GM12878 (cell line): ENCODE measurements at regions not wholly inside any gene's neighbourhood (a gene's known extent, or its start where the extent isn't known, plus 50 kb on each side); places are given as distances from the start of the nearest gene placed in this dataset.

Experiments
- ATAC-seq: fragments of 200-7000 bp; cut with Tn5 transposase; 3 replicates; pipeline ENCODE4 v1.9.1; 2020; ENCODE audit warnings: mild to moderate bottlenecking, moderate library complexity
- BruUV-seq: library from RNA; stranded (reverse); fragments of 400-500 nt; replicated peaks from 2 replicates; lab custom pipeline; 2021; lab: Mats Ljungman, UMichigan
- CTCF ChIA-PET: fragments of 300-600 bp; sonication (Branson Sonifier 250); formaldehyde crosslinking; extraction: SDS; loops from one replicate; lab custom pipeline; 2021; ENCODE audit warnings: inconsistent platforms; lab: Yijun Ruan, JAX
- POLR2A ChIA-PET: fragments of 350-600 bp; formaldehyde crosslinking; extraction: SDS; loops from one replicate; lab custom pipeline; 2021; ENCODE audit warnings: inconsistent platforms; lab: Charles Lee
- RAD21 ChIA-PET: fragments of 300-600 bp; sonication (Branson Sonifier 250); formaldehyde crosslinking; loops from one replicate; lab custom pipeline; 2023; ENCODE audit warnings: antibody characterized with exemption; ENCODE audit not compliant: unreplicated experiment; lab: Charles Lee
- SMC1A ChIA-PET: fragments of 300-600 bp; sonication (Branson Sonifier 250); formaldehyde crosslinking; loops from one replicate; lab custom pipeline; 2023; ENCODE audit not compliant: unreplicated experiment, uncharacterized antibody; lab: Charles Lee
- DNase-seq: peaks from one replicate; pipeline ENCODE4 v3.0.0-alpha.2; 2011; ENCODE audit warnings: low read depth, low spot score
- FAIRE-seq: peaks from 3 replicates; lab custom pipeline; 2011; peaks lifted over from hg19 to GRCh38; lab: Jason Lieb, UNC
- H2AFZ ChIP-seq: 2 replicates; pipeline ENCODE4 v1.6.0; 2011; ENCODE audit warnings: low read depth, low read length, control low read depth; ENCODE audit not compliant: control insufficient read depth
- H3K27ac ChIP-seq: 2 replicates; pipeline ENCODE4 v1.5.1; 2011; ENCODE audit warnings: control low read depth; ENCODE audit not compliant: control insufficient read depth, insufficient read depth
- H3K27me3 ChIP-seq, 2 experiments: replicated peaks in 1 of 2; 2 replicates each; pipeline versions ENCODE4 v1.6.0 to v1.6.1; 2011; ENCODE audit warnings: low read length in 1 of 2; ENCODE audit not compliant: control insufficient read depth in 2 of 2, insufficient read depth in 2 of 2
- H3K36me3 ChIP-seq, 2 experiments: 2 replicates each; pipeline ENCODE4 v1.5.1; 2011; ENCODE audit warnings: low read length in 1 of 2; ENCODE audit not compliant: control insufficient read depth in 2 of 2, insufficient read depth in 2 of 2
- H3K4me1 ChIP-seq: 2 replicates; pipeline ENCODE4 v1.6.1; 2011; ENCODE audit warnings: mild to moderate bottlenecking, low read length, moderate library complexity, mixed read lengths; ENCODE audit not compliant: control insufficient read depth, insufficient read depth
- H3K4me2 ChIP-seq: 2 replicates; pipeline ENCODE4 v1.6.0; 2011; ENCODE audit warnings: control low read depth; ENCODE audit not compliant: control insufficient read depth, insufficient read depth
- H3K4me3 ChIP-seq: fragments of 200-600 bp; sonication (generic); 2 replicates; pipeline ENCODE4 v1.5.1; 2016
- H3K79me2 ChIP-seq: 2 replicates; pipeline ENCODE4 v1.6.0; 2011; ENCODE audit warnings: low read length; ENCODE audit not compliant: control insufficient read depth, insufficient read depth
- H3K9ac ChIP-seq: 2 replicates; pipeline ENCODE4 v1.8.0; 2011; ENCODE audit warnings: low read length, control low read depth, mixed read lengths; ENCODE audit not compliant: control insufficient read depth, insufficient read depth
- H3K9me3 ChIP-seq: replicated peaks from 3 replicates; pipeline ENCODE4 v1.5.1; 2011; ENCODE audit warnings: mild to moderate bottlenecking, low read length; ENCODE audit not compliant: control insufficient read depth, insufficient read depth
- H4K20me1 ChIP-seq: 2 replicates; pipeline ENCODE4 v1.6.0; 2011; ENCODE audit not compliant: control insufficient read depth, insufficient read depth
- ATF2 ChIP-seq: IDR thresholded peaks from 2 replicates; pipeline ENCODE4 v1.6.1; 2012; ENCODE audit warnings: low read length, inconsistent platforms
- CREB1 ChIP-seq: IDR thresholded peaks from 2 replicates; pipeline ENCODE4 v1.6.1; 2012; ENCODE audit warnings: low read depth, mild to moderate bottlenecking, inconsistent platforms
- E4F1 ChIP-seq: fragments of 450-650 bp; IDR thresholded peaks from 2 replicates; pipeline ENCODE4 v1.6.1; 2018; ENCODE audit warnings: borderline replicate concordance, mild to moderate bottlenecking; ENCODE audit not compliant: partially characterized antibody
- EGR1 ChIP-seq, 2 experiments: IDR thresholded peaks; 1 replicate in 1 of 2; 2 replicates in 1 of 2; pipeline ENCODE4 v1.6.1; 2011 to 2012; ENCODE audit warnings: low read depth in 2 of 2, low read length in 2 of 2, borderline replicate concordance in 1 of 2, mild to moderate bottlenecking in 1 of 2, moderate library complexity in 1 of 2
- ELK1 ChIP-seq: IDR thresholded peaks from 2 replicates; pipeline ENCODE4 v1.6.1; 2012; ENCODE audit warnings: low read depth, low read length, improper control_type of control experiment
- FOXK2 ChIP-seq: fragments of 450-650 bp; IDR thresholded peaks from 2 replicates; pipeline ENCODE4 v1.6.1; 2017; ENCODE audit warnings: mild to moderate bottlenecking, moderate library complexity
- MTA3 ChIP-seq: IDR thresholded peaks from 2 replicates; pipeline ENCODE4 v1.6.1; 2012; ENCODE audit warnings: low read length, inconsistent platforms, borderline replicate concordance
- NFIC ChIP-seq: IDR thresholded peaks from 2 replicates; pipeline ENCODE4 v1.6.1; 2012; ENCODE audit warnings: low read depth, mild to moderate bottlenecking, inconsistent platforms, low read length, moderate library complexity
- NR2C2 ChIP-seq: IDR thresholded peaks from 2 replicates; pipeline ENCODE4 v1.6.1; 2011; ENCODE audit warnings: borderline replicate concordance, low read depth; ENCODE audit not compliant: control insufficient read depth, insufficient read length
- NRF1 ChIP-seq: conservative IDR thresholded peaks from 2 replicates; pipeline ENCODE4 v1.6.1; 2011; ENCODE audit warnings: mild to moderate bottlenecking, low read depth, low read length, improper control_type of control experiment
- POLR2A ChIP-seq: IDR thresholded peaks from 2 replicates; pipeline ENCODE4 v1.6.1; 2011; ENCODE audit warnings: low read depth, mild to moderate bottlenecking, low read length
- TCF12 ChIP-seq: IDR thresholded peaks from 2 replicates; pipeline ENCODE4 v1.6.1; 2011; ENCODE audit warnings: low read depth, mild to moderate bottlenecking, low read length
- YBX1 ChIP-seq: fragments of 450-650 bp; IDR thresholded peaks from 2 replicates; pipeline ENCODE4 v1.6.1; 2016; ENCODE audit warnings: antibody characterized with exemption
- ZBED1 ChIP-seq: IDR thresholded peaks from 2 replicates; pipeline ENCODE4 v1.6.1; 2016; ENCODE audit warnings: borderline replicate concordance
- WGBS: methylation state at CpG from one replicate; pipeline ENCODE4 v1.1.6; 2016; ENCODE audit warnings: low lambda C conversion rate; ENCODE audit not compliant: insufficient replicate concordance, insufficient coverage; ENCODE audit errors: missing lambda C conversion rate; 5-methylcytosine and 5-hydroxymethylcytosine counted together
- in situ Hi-C: fragments of 300-500 bp; cut with MboI; formaldehyde crosslinking; loops from 9 replicates; pipeline ENCODE4 v1.14.3; 2018; ENCODE audit warnings: mixed read lengths
- intact Hi-C: fragments of 100-400 bp; cut with micrococcal nuclease; formaldehyde crosslinking; loops from one replicate; pipeline ENCODE4 v1.14.2; 2022; ENCODE audit not compliant: unreplicated experiment

GRCh38 chr13:47502166-47502565, 498.9 kb downstream of the SUCLA2 start:
- no peak overlapping the region for H3K9ac ChIP-seq
- no peaks in the 10 kb centered on the region for H3K27me3 ChIP-seq
- in situ Hi-C loops, result no loop called here
- no peaks in the 10 kb centered on the region for H4K20me1 ChIP-seq
- no TSS peak for BruUV-seq
- TF ChIP-seq NR2C2, result no peak
- TF ChIP-seq TCF12, result no peak
- TF ChIP-seq MTA3, result no peak
- no peak for TF ChIP-seq NFIC
- no peak for TF ChIP-seq ZBED1
- TF ChIP-seq E4F1, result no peak
- TF ChIP-seq POLR2A, result no peak
- no peak for TF ChIP-seq FOXK2
- no peak for TF ChIP-seq ATF2
- no peak for TF ChIP-seq YBX1
- no peak for TF ChIP-seq EGR1 (IDR thresholded peaks at IDR 0.05; ENCODE audit: borderline replicate concordance in 1 of 2, low read depth in 2 of 2, low read length in 2 of 2)
- TF ChIP-seq NRF1, result no peak
- no peak for TF ChIP-seq ELK1
- no peak for TF ChIP-seq CREB1
- H3K79me2 ChIP-seq, result no peaks in the 10 kb centered on the region
- no peaks in the 10 kb centered on the region for H3K4me1 ChIP-seq
- no peak for FAIRE-seq
- POLR2A ChIA-PET, result no interaction called here
- no peaks in the 10 kb centered on the region for H3K36me3 ChIP-seq
- no peak for DNase-seq
- ATAC-seq, result no peak
- 0% methylated on average over 2 of the region's 2 CpGs for WGBS
- no peak overlapping the region for H3K4me2 ChIP-seq
- no peak overlapping the region for H3K4me3 ChIP-seq
- H3K9me3 ChIP-seq, result no peaks in the 10 kb centered on the region
- SMC1A ChIA-PET, result no interaction called here
- H2AFZ ChIP-seq, result no peak overlapping the region
- H3K27ac ChIP-seq, result no peak overlapping the region
- CTCF ChIA-PET, result no interaction called here
- RAD21 ChIA-PET, result no interaction called here
- intact Hi-C loops, result no loop called here
